HCT116 (cell line): ENCODE measurements at regions not wholly inside any gene's neighbourhood (a gene's known extent, or its start where the extent isn't known, plus 50 kb on each side); places are given as distances from the start of the nearest gene placed in this dataset.
"Not testable (repeated sequence)": the region's sequence is repeated elsewhere in the genome, so short reads cannot be mapped to it uniquely, and the experiment has no call there.

Experiments used
- ATF3 ChIP-seq: IDR thresholded peaks from 2 replicates; pipeline ENCODE4 v1.6.1; 2012
- CTCF ChIP-seq, 3 experiments: fragments of 200-600 bp in 1 of 3; sonication (generic) in 1 of 3; IDR thresholded peaks in 2 of 3; conservative IDR thresholded peaks in 1 of 3; 2 replicates each; pipeline ENCODE4 v1.5.1; 2012 to 2017; ENCODE audit warnings: low read depth in 2 of 3, low read length in 2 of 3, antibody characterized with exemption in 1 of 3, borderline replicate concordance in 1 of 3, control low read depth in 1 of 3, mild to moderate bottlenecking in 1 of 3, mixed read lengths in 1 of 3, mixed run types in 1 of 3, moderate library complexity in 1 of 3; ENCODE audit not compliant: insufficient read depth in 1 of 3
- POLR2A ChIP-seq: IDR thresholded peaks from 2 replicates; pipeline ENCODE4 v1.7.0; 2011; ENCODE audit warnings: borderline replicate concordance; ENCODE audit not compliant: insufficient read depth, insufficient read length; ENCODE audit errors: extremely low read depth
- REST ChIP-seq: IDR thresholded peaks from 2 replicates; pipeline ENCODE4 v1.6.1; 2012; ENCODE audit warnings: low read depth

- TF ChIP-seq CTCF (IDR thresholded peaks at IDR 0.05 in 2 of 3, conservative IDR thresholded peaks at IDR 0.05 in 1 of 3; ENCODE audit: borderline replicate concordance in 1 of 3, insufficient read depth in 1 of 3, low read depth in 2 of 3, low read length in 2 of 3); REST; POLR2A; ATF3: not testable (repeated sequence)
Measured at GRCh38 chr14:106197264-106197663, 670.9 kb downstream of the TMEM121 start.
